ENCODE measurements at regions not wholly inside any gene's neighbourhood (a gene's known extent, or its start where the extent isn't known, plus 50 kb on each side); places are given as distances from the start of the nearest gene placed in this dataset.

GRCh38 chr4:38581426-38582106 lies 82.4 kb upstream of the KLF3 start:
- H3K27me3 ChIP-seq (replicated peaks): no peaks in the 10 kb centered on the region
- H3K27ac ChIP-seq: no peak overlapping the region
- DNase-seq (ENCODE audit: low read depth in 1 of 2, low spot score in 2 of 2): no peak
- no peaks in the 10 kb centered on the region for H3K4me1 ChIP-seq (replicated peaks)
- H3K9me3 ChIP-seq (replicated peaks): no peaks in the 10 kb centered on the region
- no peak overlapping the region for H3K4me3 ChIP-seq
- no peaks in the 10 kb centered on the region for H3K36me3 ChIP-seq

- H3K9me3 ChIP-seq (replicated peaks): no peaks in the 10 kb centered on the region
- H3K36me3 ChIP-seq: no peaks in the 10 kb centered on the region
- no peak overlapping the region for H3K4me3 ChIP-seq
- H3K27ac ChIP-seq: no peak overlapping the region
- no peak for DNase-seq (ENCODE audit: low read depth in 1 of 2, low spot score in 2 of 2)
- H3K4me1 ChIP-seq (replicated peaks): no peaks in the 10 kb centered on the region
- no peaks in the 10 kb centered on the region for H3K27me3 ChIP-seq (replicated peaks)
These were observed 81.6 kb upstream of the KLF3 start for GRCh38 chr4:38582445-38582844.

GRCh38 chr4:38582889-38583470 lies 81.0 kb upstream of the KLF3 start:
- no peak overlapping the region for H3K4me3 ChIP-seq
- no peaks in the 10 kb centered on the region for H3K36me3 ChIP-seq
- no peaks in the 10 kb centered on the region for H3K4me1 ChIP-seq (replicated peaks)
- no peaks in the 10 kb centered on the region for H3K27me3 ChIP-seq (replicated peaks)
- H3K9me3 ChIP-seq (replicated peaks): no peaks in the 10 kb centered on the region
- DNase-seq (ENCODE audit: low read depth in 1 of 2, low spot score in 2 of 2): no peak
- H3K27ac ChIP-seq: no peak overlapping the region

- Histone ChIP-seq H3K36me3 (no peaks in the 10 kb centered on the region), H3K4me1 (replicated peaks) (peaks cover 16% of the 10 kb centered on the region)
These were observed 78.1 kb upstream of the KLF3 start for GRCh38 chr4:38585871-38586270.

GRCh38 chr4:38587106-38587505 lies 76.9 kb upstream of the KLF3 start:
- Histone ChIP-seq H3K9me3 (replicated peaks) (no peaks in the 10 kb centered on the region), H3K27ac (no peak overlapping the region), H3K4me3 (no peak overlapping the region), H3K27me3 (replicated peaks) (no peaks in the 10 kb centered on the region), H3K4me1 (replicated peaks) (peaks cover 28% of the 10 kb centered on the region), H3K36me3 (no peaks in the 10 kb centered on the region)
- no peak for DNase-seq (ENCODE audit: low read depth in 1 of 2, low spot score in 2 of 2)

More at GRCh38 chr4:38585871-38586270, 78.1 kb upstream of the KLF3 start:
- H3K9me3 ChIP-seq (replicated peaks): no peaks in the 10 kb centered on the region
- no peak overlapping the region for H3K27ac ChIP-seq
- DNase-seq (ENCODE audit: low read depth in 1 of 2, low spot score in 2 of 2): no peak
- no peaks in the 10 kb centered on the region for H3K27me3 ChIP-seq (replicated peaks)
- H3K4me3 ChIP-seq: no peak overlapping the region

- DNase-seq (ENCODE audit: low read depth in 1 of 2, low spot score in 2 of 2): peak; percentile 66 to 69
- Histone ChIP-seq H3K27ac (peak overlapping the region; percentile 84), H3K36me3 (no peaks in the 10 kb centered on the region), H3K4me1 (replicated peaks) (peaks cover 53% of the 10 kb centered on the region), H3K4me3 (no peak overlapping the region), H3K9me3 (replicated peaks) (no peaks in the 10 kb centered on the region), H3K27me3 (replicated peaks) (no peaks in the 10 kb centered on the region)
These were observed 74.0 kb upstream of the KLF3 start for GRCh38 chr4:38590046-38590445.

GRCh38 chr4:38591617-38592337 lies 72.2 kb upstream of the KLF3 start:
- DNase-seq (ENCODE audit: low read depth in 1 of 2, low spot score in 2 of 2): peak; percentile 82 to 87

GRCh38 chr4:38598489-38598888 lies 65.5 kb upstream of the KLF3 start:
- Histone ChIP-seq H3K9me3 (replicated peaks) (no peaks in the 10 kb centered on the region), H3K4me3 (no peak overlapping the region), H3K36me3 (no peaks in the 10 kb centered on the region), H3K27ac (no peak overlapping the region), H3K4me1 (replicated peaks) (peaks cover 21% of the 10 kb centered on the region), H3K27me3 (replicated peaks) (no peaks in the 10 kb centered on the region)
- no peak for DNase-seq (ENCODE audit: low read depth in 1 of 2, low spot score in 2 of 2)

More at GRCh38 chr4:38591617-38592337, 72.2 kb upstream of the KLF3 start:
- Histone ChIP-seq H3K36me3 (no peaks in the 10 kb centered on the region), H3K4me3 (no peak overlapping the region), H3K4me1 (replicated peaks) (peaks cover 53% of the 10 kb centered on the region), H3K27ac (peak overlapping the region; percentile 84), H3K27me3 (replicated peaks) (no peaks in the 10 kb centered on the region), H3K9me3 (replicated peaks) (no peaks in the 10 kb centered on the region)

GRCh38 chr4:38600575-38600974 lies 63.4 kb upstream of the KLF3 start:
- Histone ChIP-seq H3K36me3 (no peaks in the 10 kb centered on the region), H3K27me3 (replicated peaks) (no peaks in the 10 kb centered on the region), H3K4me3 (no peak overlapping the region), H3K9me3 (replicated peaks) (no peaks in the 10 kb centered on the region), H3K27ac (no peak overlapping the region), H3K4me1 (replicated peaks) (peaks cover 8% of the 10 kb centered on the region)
- no peak for DNase-seq (ENCODE audit: low read depth in 1 of 2, low spot score in 2 of 2)

- Histone ChIP-seq H3K27ac (no peak overlapping the region), H3K36me3 (no peaks in the 10 kb centered on the region), H3K4me3 (no peak overlapping the region), H3K9me3 (replicated peaks) (no peaks in the 10 kb centered on the region), H3K27me3 (replicated peaks) (no peaks in the 10 kb centered on the region), H3K4me1 (replicated peaks) (peaks cover 8% of the 10 kb centered on the region)
- DNase-seq (ENCODE audit: low read depth in 1 of 2, low spot score in 2 of 2): no peak
These were observed 62.6 kb upstream of the KLF3 start for GRCh38 chr4:38601244-38601915.

- Histone ChIP-seq H3K36me3 (no peaks in the 10 kb centered on the region), H3K27ac (no peak overlapping the region), H3K4me3 (no peak overlapping the region), H3K27me3 (replicated peaks) (no peaks in the 10 kb centered on the region), H3K4me1 (replicated peaks) (peaks cover 8% of the 10 kb centered on the region), H3K9me3 (replicated peaks) (no peaks in the 10 kb centered on the region)
- DNase-seq (ENCODE audit: low read depth in 1 of 2, low spot score in 2 of 2): no peak
These were observed 62.1 kb upstream of the KLF3 start for GRCh38 chr4:38601916-38602291.

GRCh38 chr4:38603652-38604051 lies 60.3 kb upstream of the KLF3 start:
- Histone ChIP-seq H3K27ac (no peak overlapping the region), H3K4me1 (replicated peaks) (peaks cover 8% of the 10 kb centered on the region), H3K9me3 (replicated peaks) (no peaks in the 10 kb centered on the region), H3K36me3 (no peaks in the 10 kb centered on the region), H3K27me3 (replicated peaks) (no peaks in the 10 kb centered on the region), H3K4me3 (no peak overlapping the region)
- DNase-seq (ENCODE audit: low read depth in 1 of 2, low spot score in 2 of 2): no peak

GRCh38 chr4:38605181-38605752 lies 58.7 kb upstream of the KLF3 start:
- Histone ChIP-seq H3K4me3 (no peak overlapping the region), H3K4me1 (replicated peaks) (peaks cover 8% of the 10 kb centered on the region), H3K27me3 (replicated peaks) (no peaks in the 10 kb centered on the region), H3K36me3 (no peaks in the 10 kb centered on the region), H3K27ac (no peak overlapping the region), H3K9me3 (replicated peaks) (no peaks in the 10 kb centered on the region)
- DNase-seq (ENCODE audit: low read depth in 1 of 2, low spot score in 2 of 2): no peak

Data from SJSA1 (cell line).